Psoas muscle (tissue), 7 donors: ENCODE measurements at regions not wholly inside any gene's neighbourhood (a gene's known extent, or its start where the extent isn't known, plus 50 kb on each side); places are given as distances from the start of the nearest gene placed in this dataset.

Source experiments
- ATAC-seq, 4 donors: fragments of 200-7000 bp; cut with Tn5 transposase; one replicate each; pipeline ENCODE4 v1.9.1; 2020; ENCODE audit warnings: moderate library complexity in 3 of 4, mild to moderate bottlenecking in 2 of 4
- DNase-seq, 2 donors: peaks; one replicate each; pipeline ENCODE4 v3.0.0-alpha.2; 2020
- H3K27ac ChIP-seq: fragments of 200-600 bp; one replicate; pipeline ENCODE4 v1.8.0; 2022
- H3K27me3 ChIP-seq, 3 donors: fragments of 200-600 bp in 1 of 3; one replicate each; pipeline versions ENCODE4 v1.6.1 to v1.8.0; 2013 to 2022; ENCODE audit warnings: low read length in 2 of 3, mild to moderate bottlenecking in 2 of 3, moderate library complexity in 1 of 3; ENCODE audit not compliant: insufficient read depth in 3 of 3
- H3K36me3 ChIP-seq, 2 donors: fragments of 200-600 bp in 1 of 2; one replicate each; pipeline versions ENCODE4 v1.6.1 to v1.8.0; 2013 to 2022; ENCODE audit warnings: low read depth in 1 of 2, mild to moderate bottlenecking in 1 of 2, moderate library complexity in 1 of 2; ENCODE audit not compliant: insufficient read depth in 1 of 2
- H3K4me1 ChIP-seq: fragments of 200-600 bp; one replicate; pipeline ENCODE4 v1.8.0; 2022
- H3K4me3 ChIP-seq: fragments of 200-600 bp; one replicate; pipeline ENCODE4 v1.8.0; 2022; ENCODE audit warnings: mild to moderate bottlenecking
- H3K9me3 ChIP-seq: fragments of 200-600 bp; one replicate; pipeline ENCODE4 v1.8.0; 2022
- WGBS, 3 donors: extraction: QIAGEN DNeasy Blood & Tissue Kit; methylation state at CpG; one replicate each; pipeline versions ENCODE4 v1.1.6 to v1.1.7; 2013; 5-methylcytosine and 5-hydroxymethylcytosine counted together
- intact Hi-C, 2 donors: fragments of 100-400 bp; cut with DNase I; formaldehyde crosslinking; loops; one replicate each; pipeline versions ENCODE4 v1.11.0 to v1.14.2; 2022
- TF ChIP-seq, protein P1 (sequence below): fragments of 200-600 bp; IDR thresholded peaks from one replicate; pipeline ENCODE4 v1.8.0; 2022; ENCODE audit warnings: antibody characterized with exemption
- donor health status: healthy with polysubstance abuse.
- donor health status: DM: no; HTN: no; CAD: no; lungs with moderate emphysema.
- donor health status: Bipolar disorder and iron deficiency.
- donor health status: healthy.
- donor health status: DM: yes; HTN: yes; CAD: no.
- donor health status: DM: no; HTN: no; CAD: no.
- donor health status: DM: yes; HTN: yes; CAD: no.

DNA sequence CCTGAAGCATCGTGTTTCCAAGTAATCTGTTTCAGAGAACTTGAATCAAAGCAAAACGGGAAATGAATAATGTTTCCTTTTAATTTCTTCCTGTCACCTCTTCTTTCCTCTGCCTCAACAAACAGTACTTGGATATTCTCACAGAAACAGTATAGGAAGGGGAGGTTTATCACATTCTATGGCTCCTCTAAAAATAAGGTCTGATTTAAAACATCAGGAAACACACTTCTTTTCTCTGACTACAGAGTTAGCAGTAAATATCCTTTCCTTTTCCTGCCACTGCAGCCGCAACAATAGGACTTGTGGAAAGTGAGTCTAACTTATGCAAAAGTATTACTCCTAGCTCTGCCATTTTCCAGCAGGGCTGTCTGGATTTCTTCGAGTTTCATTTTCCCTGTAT is 62.3 kb downstream of the CH25H start:
- no peaks in the 10 kb centered on the region for H3K9me3 ChIP-seq
- WGBS, 3 donors: 40 to 49% (median 48%) methylated on average over 4 of the region's 4 CpGs
- H3K4me1 ChIP-seq: no peaks in the 10 kb centered on the region
- DNase-seq: no peak
- H3K27ac ChIP-seq: no peak overlapping the region
- no peaks in the 10 kb centered on the region for H3K36me3 ChIP-seq
- intact Hi-C loops: no loop called here
- TF ChIP-seq, protein P1, sequence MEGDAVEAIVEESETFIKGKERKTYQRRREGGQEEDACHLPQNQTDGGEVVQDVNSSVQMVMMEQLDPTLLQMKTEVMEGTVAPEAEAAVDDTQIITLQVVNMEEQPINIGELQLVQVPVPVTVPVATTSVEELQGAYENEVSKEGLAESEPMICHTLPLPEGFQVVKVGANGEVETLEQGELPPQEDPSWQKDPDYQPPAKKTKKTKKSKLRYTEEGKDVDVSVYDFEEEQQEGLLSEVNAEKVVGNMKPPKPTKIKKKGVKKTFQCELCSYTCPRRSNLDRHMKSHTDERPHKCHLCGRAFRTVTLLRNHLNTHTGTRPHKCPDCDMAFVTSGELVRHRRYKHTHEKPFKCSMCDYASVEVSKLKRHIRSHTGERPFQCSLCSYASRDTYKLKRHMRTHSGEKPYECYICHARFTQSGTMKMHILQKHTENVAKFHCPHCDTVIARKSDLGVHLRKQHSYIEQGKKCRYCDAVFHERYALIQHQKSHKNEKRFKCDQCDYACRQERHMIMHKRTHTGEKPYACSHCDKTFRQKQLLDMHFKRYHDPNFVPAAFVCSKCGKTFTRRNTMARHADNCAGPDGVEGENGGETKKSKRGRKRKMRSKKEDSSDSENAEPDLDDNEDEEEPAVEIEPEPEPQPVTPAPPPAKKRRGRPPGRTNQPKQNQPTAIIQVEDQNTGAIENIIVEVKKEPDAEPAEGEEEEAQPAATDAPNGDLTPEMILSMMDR: no peak
- no peak for ATAC-seq
- no peaks in the 10 kb centered on the region for H3K27me3 ChIP-seq
- H3K4me3 ChIP-seq: no peak overlapping the region

DNA sequence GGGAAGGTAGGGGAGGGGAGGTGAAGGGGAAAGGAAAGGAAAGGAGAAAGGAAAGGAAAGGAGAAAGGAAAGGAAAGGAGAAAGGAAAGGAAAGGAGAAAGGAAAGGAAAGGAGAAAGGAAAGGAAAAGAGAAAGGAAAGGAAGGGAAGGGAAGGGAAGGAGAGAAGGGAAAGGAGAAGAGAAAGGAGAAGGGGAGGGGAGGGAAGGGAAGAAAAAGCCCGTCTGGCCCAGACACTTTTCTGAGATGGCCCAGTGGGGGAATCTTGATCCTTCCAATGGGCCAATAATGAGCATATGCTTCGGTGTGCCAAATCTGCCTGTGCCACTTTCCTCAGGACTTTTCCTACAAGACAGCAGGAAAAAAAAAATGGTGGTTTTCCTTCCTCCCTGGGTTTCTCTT is 64.5 kb downstream of the CH25H start:
- H3K27ac ChIP-seq: no peak overlapping the region
- ATAC-seq (no peak), DNase-seq (no peak)
- no peak overlapping the region for H3K4me3 ChIP-seq
- H3K27me3 ChIP-seq: no peaks in the 10 kb centered on the region
- H3K9me3 ChIP-seq: no peaks in the 10 kb centered on the region
- TF ChIP-seq, protein P1: no peak
- H3K4me1 ChIP-seq: no peaks in the 10 kb centered on the region
- 55 to 66% (median 65%) methylated on average over 2 of the region's 2 CpGs for WGBS, 3 donors
- intact Hi-C loops: no loop called here
- no peaks in the 10 kb centered on the region for H3K36me3 ChIP-seq

DNA sequence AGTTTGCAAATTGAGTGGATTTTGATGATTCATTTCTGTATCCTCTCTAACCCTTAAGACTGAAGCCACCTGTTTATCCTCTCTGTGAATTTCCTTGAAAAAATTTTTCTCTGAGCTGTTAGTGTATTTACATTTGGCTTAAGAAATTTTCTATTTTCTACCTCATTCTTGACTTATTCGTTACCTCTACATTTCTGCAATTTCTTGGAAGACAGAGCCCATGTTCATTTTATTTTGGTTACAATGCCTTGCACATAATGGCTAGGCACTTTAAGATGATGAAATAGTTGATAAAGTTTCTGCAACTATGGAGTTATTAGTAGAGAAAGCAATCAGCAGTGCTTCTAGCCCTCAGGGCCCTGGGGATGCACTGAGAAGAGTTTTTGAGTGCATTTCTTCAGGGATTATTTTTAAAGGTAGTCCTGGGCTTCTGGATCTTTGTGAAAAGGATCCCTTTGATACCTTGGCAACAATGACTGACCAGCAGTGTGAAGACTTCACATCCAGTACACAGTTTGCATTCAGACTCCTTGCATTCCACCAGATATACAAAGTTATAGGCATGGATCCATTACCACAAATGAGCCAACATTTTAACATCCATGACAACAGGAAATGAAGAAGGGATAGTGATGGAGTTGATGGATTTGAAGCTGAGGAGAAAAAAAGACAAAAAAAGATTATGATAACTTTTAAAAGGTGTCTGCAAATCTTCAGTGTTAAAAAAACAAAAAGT is 68.2 kb downstream of the CH25H start:
- DNase-seq (no peak), ATAC-seq (no peak)
- Histone ChIP-seq H3K27me3 (no peaks in the 10 kb centered on the region), H3K4me3 (no peak overlapping the region), H3K9me3 (no peaks in the 10 kb centered on the region), H3K4me1 (no peaks in the 10 kb centered on the region), H3K27ac (no peak overlapping the region), H3K36me3 (no peaks in the 10 kb centered on the region)
- intact Hi-C loops: no loop called here
- TF ChIP-seq, protein P1: no peak
- WGBS, 3 donors: 70 to 89% (median 85%) methylated on average over 1 of the region's 1 CpG

DNA sequence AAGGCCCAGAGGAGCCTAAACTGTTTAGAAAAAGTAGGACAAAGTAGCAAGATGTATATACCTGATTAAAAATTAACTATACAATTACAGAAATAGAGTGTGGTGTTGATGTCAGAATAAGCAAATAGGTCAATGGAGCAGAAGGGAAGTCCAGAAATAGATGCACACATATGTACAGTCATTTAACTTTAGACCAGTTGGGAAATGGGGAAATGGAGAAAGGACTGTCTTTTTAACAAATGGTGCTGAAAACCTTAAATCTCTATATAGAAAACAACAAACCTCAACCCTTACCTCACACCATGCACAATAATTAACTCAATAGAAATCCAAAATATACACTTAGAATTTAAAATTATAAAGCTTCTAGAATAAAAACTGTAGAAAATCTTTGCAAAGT is 72.2 kb downstream of the CH25H start:
- Histone ChIP-seq H3K4me1 (no peaks in the 10 kb centered on the region), H3K9me3 (peaks cover 3% of the 10 kb centered on the region), H3K27ac (no peak overlapping the region), H3K4me3 (no peak overlapping the region), H3K27me3 (no peaks in the 10 kb centered on the region), H3K36me3 (no peaks in the 10 kb centered on the region)
- DNase-seq (no peak), ATAC-seq (no peak)
- intact Hi-C loops: no loop called here
- TF ChIP-seq, protein P1: no peak

DNA sequence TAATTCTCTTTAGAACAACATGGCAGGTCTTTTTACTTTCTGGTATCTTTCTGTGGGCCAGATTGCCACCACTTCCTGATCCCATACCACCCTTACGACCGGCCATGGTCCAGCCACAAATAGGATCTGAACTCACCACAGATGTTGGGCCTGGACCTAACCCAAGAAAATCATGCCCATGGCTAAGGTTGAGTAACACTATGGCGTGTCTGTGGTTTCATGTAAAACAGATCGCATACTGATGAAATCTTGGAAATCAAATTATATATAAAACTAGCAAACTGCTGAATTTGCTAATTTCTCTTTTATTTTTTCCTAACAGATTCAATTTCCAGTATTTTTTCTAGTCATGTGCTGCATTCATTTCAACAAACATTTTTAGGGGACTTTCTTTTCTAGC is 77.2 kb downstream of the CH25H start:
- WGBS, 3 donors: 57 to 61% (median 60%) methylated on average over 4 of the region's 4 CpGs
- H3K9me3 ChIP-seq: peaks cover 3% of the 10 kb centered on the region
- no peak overlapping the region for H3K27ac ChIP-seq
- no peaks in the 10 kb centered on the region for H3K36me3 ChIP-seq
- no peak for ATAC-seq
- intact Hi-C loops: no loop called here
- H3K4me1 ChIP-seq: no peaks in the 10 kb centered on the region
- TF ChIP-seq, protein P1: no peak
- H3K4me3 ChIP-seq: no peak overlapping the region
- H3K27me3 ChIP-seq: no peaks in the 10 kb centered on the region
- DNase-seq: peak in 1 of 2 donors; percentile 15
